SHP77 (cell line): ENCODE measurements at regions not wholly inside any gene's neighbourhood (a gene's known extent, or its start where the extent isn't known, plus 50 kb on each side); places are given as distances from the start of the nearest gene placed in this dataset.

Experiments
- DNase-seq, 2 experiments: peaks; one replicate each; lab custom pipeline; 2025; lab: John Stamatoyannopoulos, UW

DNA sequence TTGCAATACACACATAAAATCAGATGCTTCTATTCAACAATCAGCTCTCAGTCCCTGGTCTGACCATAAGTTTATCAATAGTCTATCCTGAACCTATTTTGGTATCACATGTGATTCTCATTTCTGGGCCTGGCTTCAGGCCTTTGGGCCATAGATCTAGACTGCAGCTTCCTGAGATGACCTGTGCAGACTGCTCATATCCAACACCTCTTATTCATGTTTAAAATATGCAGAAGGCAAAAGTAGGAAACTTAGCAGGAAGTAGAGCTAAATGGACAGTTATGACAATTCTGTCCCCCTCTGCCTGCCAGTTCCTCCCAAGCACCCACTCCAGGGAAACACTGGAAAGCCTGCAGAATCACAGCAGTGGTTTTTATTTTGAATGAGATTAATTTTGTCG is 53.3 kb downstream of the C7orf25 start:
- DNase-seq, result no peak

- DNase-seq, result peak in 1 of 2 experiments; percentile 6
These were observed 55.3 kb downstream of the C7orf25 start for GRCh38 chr7:42856605-42856987.

DNA sequence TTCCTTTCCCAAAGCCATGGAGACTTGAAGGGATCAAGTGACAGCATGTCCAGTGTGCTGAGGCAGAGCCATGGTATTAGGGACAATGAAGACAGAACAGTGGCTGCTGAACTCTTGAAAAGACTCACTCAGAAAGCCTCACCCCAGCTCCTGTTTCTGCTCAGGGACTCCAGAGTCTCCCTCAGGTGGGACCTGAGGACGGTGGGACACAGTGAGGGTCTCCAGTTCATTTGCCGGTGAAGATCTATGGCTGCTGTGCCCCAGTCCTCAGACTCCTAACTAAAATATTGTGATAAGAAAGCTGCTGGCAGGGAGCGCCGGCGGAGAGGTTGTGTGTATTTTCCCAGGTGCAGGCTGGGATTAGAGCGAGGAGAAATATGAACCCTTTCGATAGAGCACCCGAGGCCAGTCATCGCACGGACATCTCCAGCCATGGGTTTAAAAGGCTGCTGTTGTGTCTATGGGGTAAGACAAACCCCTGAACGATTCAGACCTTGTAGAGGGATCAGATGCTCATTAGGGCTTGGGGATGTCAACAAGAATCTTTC is 57.2 kb downstream of the C7orf25 start:
- peak; percentile 48 to 54 for DNase-seq

GRCh38 chr7:42852531-42852930 is 59.3 kb downstream of the C7orf25 start:
- no peak for DNase-seq

- DNase-seq, result peak; percentile 60 to 79
These were observed 68.6 kb downstream of the C7orf25 start for GRCh38 chr7:42843205-42843800.

- no peak for DNase-seq
These were observed 77.2 kb downstream of the C7orf25 start for GRCh38 chr7:42834676-42835075.

GRCh38 chr7:42833411-42833810 is 78.5 kb downstream of the C7orf25 start:
- no peak for DNase-seq

GRCh38 chr7:42832667-42833066 is 79.2 kb downstream of the C7orf25 start:
- DNase-seq, result no peak

GRCh38 chr7:42831718-42832522 is 80.0 kb downstream of the C7orf25 start:
- DNase-seq, result peak; percentile 27 to 37

DNA sequence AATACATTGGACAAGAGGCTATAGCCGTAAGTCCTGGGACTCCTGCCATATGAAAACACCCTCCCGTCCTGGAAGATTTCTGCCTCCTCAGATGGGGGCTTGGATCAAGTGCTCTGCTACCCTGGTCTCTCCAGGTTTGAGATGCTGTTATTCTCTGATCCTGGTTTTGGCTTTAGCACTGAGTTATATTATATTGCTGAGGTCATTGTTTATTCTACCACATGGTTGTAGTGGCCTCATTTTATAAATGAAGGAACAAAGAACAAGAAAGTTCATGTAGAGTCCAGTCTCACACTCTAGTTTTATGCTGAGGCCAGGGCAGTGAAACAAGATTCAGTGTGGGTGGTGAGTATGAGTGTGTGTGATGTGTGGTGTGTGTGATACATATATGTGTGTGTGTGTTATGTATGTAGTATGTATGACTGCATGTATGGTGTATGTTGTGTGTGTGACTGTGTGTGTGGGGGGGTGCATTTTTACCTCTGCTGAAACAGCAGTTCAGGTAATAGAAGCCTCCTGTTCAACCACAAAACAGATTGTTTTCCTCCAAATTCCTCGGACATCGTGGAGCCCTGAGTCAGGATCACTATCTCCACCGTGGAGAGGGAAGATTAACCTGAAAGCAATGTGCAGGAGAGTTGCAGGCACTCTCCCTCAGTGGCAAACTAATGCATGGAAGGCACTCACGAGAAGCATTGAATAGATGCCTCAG is 80.7 kb downstream of the C7orf25 start:
- no peak for DNase-seq

GRCh38 chr7:42812779-42813178 is 99.1 kb downstream of the C7orf25 start:
- no peak for DNase-seq

- DNase-seq, result no peak
These were observed 106.3 kb downstream of the C7orf25 start for GRCh38 chr7:42805601-42806000.

DNA sequence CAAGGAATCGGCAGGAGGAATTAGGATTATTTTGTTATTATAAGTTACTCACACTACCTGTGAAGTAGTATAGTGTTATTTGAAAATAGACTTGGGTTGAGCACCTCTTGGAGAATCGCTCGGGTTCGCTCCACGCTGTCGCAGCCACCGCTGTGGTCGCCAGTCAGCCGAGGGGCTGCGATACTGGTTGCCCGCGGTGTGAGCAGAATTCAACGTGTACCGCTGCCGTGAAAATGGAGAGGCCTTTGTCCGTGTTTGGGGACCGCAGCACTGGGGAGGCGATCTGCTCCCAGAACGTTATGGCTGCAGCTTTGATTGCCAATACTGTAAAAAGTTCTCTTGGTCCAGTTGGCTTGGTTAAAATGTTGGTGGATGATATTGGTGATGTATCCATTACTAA is 117.2 kb downstream of the C7orf25 start:
- DNase-seq, result no peak

DNA sequence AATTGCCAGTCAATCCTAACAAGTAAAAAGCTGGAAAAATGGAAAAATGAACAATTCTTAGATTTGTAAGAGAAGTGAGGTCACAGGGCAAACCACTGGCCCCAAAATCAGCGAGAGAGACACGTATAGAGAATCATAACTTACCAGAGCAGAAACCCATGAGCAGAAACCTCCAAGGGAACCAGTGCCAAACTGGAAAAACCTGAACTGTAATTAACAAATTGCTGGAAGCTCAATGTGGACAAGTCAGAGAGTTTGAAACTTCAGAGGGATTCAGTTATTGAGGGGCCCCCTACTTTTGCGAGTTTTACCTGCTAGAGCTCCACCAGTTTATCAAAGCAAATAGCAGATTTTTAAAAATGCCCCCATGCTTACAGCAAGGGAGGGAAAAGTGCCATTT is 119.0 kb downstream of the C7orf25 start:
- no peak for DNase-seq

- no peak for DNase-seq
These were observed 121.7 kb downstream of the C7orf25 start for GRCh38 chr7:42790196-42790595.

GRCh38 chr7:42774436-42774835 is 137.4 kb downstream of the C7orf25 start:
- no peak for DNase-seq

GRCh38 chr7:42770114-42770513 is 141.8 kb downstream of the C7orf25 start:
- DNase-seq, result no peak

GRCh38 chr7:42768045-42768444 is 143.8 kb downstream of the C7orf25 start:
- no peak for DNase-seq

- DNase-seq, result no peak
These were observed 145.0 kb downstream of the C7orf25 start for GRCh38 chr7:42766782-42767423.

DNA sequence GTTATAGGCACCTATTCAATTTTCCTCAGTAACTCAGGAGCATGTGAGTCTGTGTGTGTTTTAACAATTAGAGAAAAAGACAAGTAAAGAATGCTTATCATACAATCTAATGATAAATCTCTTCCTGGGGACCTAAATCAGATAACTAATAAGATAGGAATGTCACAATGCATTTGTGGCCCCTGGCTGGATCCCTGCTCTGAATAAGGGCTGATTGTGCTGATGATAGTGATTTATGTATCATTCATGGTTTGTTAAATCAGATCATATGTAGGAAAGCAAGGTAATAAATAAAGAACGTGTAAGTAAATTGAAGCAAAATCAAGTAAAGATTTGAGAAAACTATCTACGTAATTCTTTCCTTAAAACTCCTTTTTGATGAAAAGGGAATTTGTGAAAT is 145.9 kb downstream of the C7orf25 start:
- DNase-seq, result no peak

DNA sequence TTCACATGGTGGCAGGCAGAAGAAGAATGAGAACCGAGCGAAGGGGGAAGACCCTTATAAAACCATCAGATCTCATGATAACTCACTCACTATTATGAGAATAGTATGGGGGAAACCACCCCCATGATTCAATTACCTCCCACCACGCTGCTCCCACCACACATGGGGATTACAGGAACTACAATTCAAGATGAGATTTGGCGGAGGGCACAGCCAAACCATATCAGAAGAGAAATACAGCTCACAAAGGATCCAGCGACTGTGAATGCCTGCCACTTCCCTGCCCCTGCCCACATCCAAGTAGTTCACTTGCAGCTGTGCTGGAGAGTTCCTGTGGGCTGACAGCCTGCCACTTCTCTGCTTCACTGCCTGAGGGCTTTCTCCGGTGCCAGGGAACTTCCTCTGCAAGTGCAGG is 148.7 kb downstream of the C7orf25 start:
- no peak for DNase-seq

- DNase-seq, result no peak
These were observed 150.4 kb downstream of the C7orf25 start for GRCh38 chr7:42761486-42761885.
